ENCODE measurements at regions not wholly inside any gene's neighbourhood (a gene's known extent, or its start where the extent isn't known, plus 50 kb on each side); places are given as distances from the start of the nearest gene placed in this dataset.

- no peak for DNase-seq (ENCODE audit: low spot score)
- Histone ChIP-seq H3K27me3 (replicated peaks; ENCODE audit: insufficient read depth) (no peaks in the 10 kb centered on the region), H3K9me3 (no peaks in the 10 kb centered on the region), H3K27ac (no peak overlapping the region), H3K4me3 (no peak overlapping the region), H3K36me3 (no peaks in the 10 kb centered on the region), H3K4me1 (ENCODE audit: control insufficient read depth in 1 of 2, low read depth in 2 of 2) (no peaks in the 10 kb centered on the region)
- no peak for ATAC-seq (ENCODE audit: insufficient number of reproducible peaks, low FRiP score, low read depth)
- no peak for TF ChIP-seq CTCF (IDR thresholded peaks at IDR 0.05)
Measured at GRCh38 chr13:63684822-63685221, 2269.2 kb upstream of the PCDH20 start.

GRCh38 chr13:63680704-63681103 lies 2265.1 kb upstream of the PCDH20 start:
- no peaks in the 10 kb centered on the region for H3K9me3 ChIP-seq
- no peak overlapping the region for H3K4me3 ChIP-seq
- H3K27me3 ChIP-seq (replicated peaks; ENCODE audit: insufficient read depth) = no peaks in the 10 kb centered on the region
- H3K4me1 ChIP-seq (ENCODE audit: control insufficient read depth in 1 of 2, low read depth in 2 of 2) = no peaks in the 10 kb centered on the region
- H3K36me3 ChIP-seq = no peaks in the 10 kb centered on the region
- TF ChIP-seq CTCF (IDR thresholded peaks at IDR 0.05) = no peak
- ATAC-seq (ENCODE audit: insufficient number of reproducible peaks, low FRiP score, low read depth) (no peak), DNase-seq (ENCODE audit: low spot score) (no peak)
- H3K27ac ChIP-seq = no peak overlapping the region

GRCh38 chr13:63671296-63671695 lies 2255.6 kb upstream of the PCDH20 start:
- DNase-seq (ENCODE audit: low spot score) = no peak
- Histone ChIP-seq H3K4me3 (no peak overlapping the region), H3K9me3 (no peaks in the 10 kb centered on the region), H3K27ac (no peak overlapping the region), H3K4me1 (ENCODE audit: control insufficient read depth in 1 of 2, low read depth in 2 of 2) (no peaks in the 10 kb centered on the region), H3K36me3 (no peaks in the 10 kb centered on the region), H3K27me3 (replicated peaks; ENCODE audit: insufficient read depth) (no peaks in the 10 kb centered on the region)
- no peak for ATAC-seq (ENCODE audit: insufficient number of reproducible peaks, low FRiP score, low read depth)
- TF ChIP-seq CTCF (IDR thresholded peaks at IDR 0.05) = no peak

DNA sequence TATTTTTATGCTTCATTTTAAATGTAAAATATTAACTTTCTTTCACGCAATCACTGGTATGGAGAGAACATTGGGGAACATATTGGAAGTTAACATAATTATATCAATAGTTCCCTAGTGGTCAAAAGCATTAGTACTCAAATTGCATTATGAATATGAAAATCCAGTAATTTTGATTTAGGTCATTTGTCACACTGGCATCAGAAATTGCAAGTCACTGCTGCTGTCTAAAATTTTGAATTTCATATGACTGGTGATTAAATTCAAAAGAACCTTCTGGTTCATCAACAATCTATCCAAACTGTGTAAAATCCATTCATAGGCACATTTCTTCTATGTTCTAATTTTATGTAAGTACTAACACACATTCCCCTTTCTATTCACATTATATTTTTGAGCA lies 2235.7 kb upstream of the PCDH20 start:
- Histone ChIP-seq H3K9me3 (no peaks in the 10 kb centered on the region), H3K27ac (no peak overlapping the region), H3K36me3 (no peaks in the 10 kb centered on the region), H3K27me3 (replicated peaks; ENCODE audit: insufficient read depth) (no peaks in the 10 kb centered on the region), H3K4me3 (no peak overlapping the region), H3K4me1 (ENCODE audit: control insufficient read depth in 1 of 2, low read depth in 2 of 2) (no peaks in the 10 kb centered on the region)
- TF ChIP-seq CTCF (IDR thresholded peaks at IDR 0.05) = no peak
- DNase-seq (ENCODE audit: low spot score) (no peak), ATAC-seq (ENCODE audit: insufficient number of reproducible peaks, low FRiP score, low read depth) (no peak)

- TF ChIP-seq CTCF (IDR thresholded peaks at IDR 0.05) = no peak
- DNase-seq (ENCODE audit: low spot score) (no peak), ATAC-seq (ENCODE audit: insufficient number of reproducible peaks, low FRiP score, low read depth) (no peak)
- Histone ChIP-seq H3K4me1 (ENCODE audit: control insufficient read depth in 1 of 2, low read depth in 2 of 2) (no peaks in the 10 kb centered on the region), H3K4me3 (no peak overlapping the region), H3K36me3 (no peaks in the 10 kb centered on the region), H3K27ac (no peak overlapping the region), H3K27me3 (replicated peaks; ENCODE audit: insufficient read depth) (no peaks in the 10 kb centered on the region), H3K9me3 (no peaks in the 10 kb centered on the region)
Measured at GRCh38 chr13:63643543-63643942, 2227.9 kb upstream of the PCDH20 start.
